ENCODE measurements at regions not wholly inside any gene's neighbourhood (a gene's known extent, or its start where the extent isn't known, plus 50 kb on each side); places are given as distances from the start of the nearest gene placed in this dataset.

DNA sequence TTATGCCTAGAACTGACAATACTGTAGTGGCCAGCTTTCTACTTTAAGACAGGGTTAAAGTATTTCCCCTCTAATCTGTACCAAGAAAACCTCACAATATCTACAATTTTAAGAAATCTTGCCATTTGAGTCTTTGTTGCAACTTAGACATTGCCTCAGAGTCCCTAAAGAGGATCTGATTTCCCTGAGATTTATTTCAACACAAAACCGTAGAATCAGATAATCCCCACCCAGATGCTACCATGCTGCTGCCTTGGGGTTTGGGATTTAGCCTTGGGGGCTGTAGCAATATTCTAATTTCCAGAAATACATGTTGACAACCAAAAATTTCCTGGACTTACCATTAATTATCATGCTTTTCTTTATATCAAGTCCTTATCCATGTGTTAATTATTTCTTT is 50.3 kb upstream of the DENND1B start (continued):
- TF ChIP-seq, protein P1, sequence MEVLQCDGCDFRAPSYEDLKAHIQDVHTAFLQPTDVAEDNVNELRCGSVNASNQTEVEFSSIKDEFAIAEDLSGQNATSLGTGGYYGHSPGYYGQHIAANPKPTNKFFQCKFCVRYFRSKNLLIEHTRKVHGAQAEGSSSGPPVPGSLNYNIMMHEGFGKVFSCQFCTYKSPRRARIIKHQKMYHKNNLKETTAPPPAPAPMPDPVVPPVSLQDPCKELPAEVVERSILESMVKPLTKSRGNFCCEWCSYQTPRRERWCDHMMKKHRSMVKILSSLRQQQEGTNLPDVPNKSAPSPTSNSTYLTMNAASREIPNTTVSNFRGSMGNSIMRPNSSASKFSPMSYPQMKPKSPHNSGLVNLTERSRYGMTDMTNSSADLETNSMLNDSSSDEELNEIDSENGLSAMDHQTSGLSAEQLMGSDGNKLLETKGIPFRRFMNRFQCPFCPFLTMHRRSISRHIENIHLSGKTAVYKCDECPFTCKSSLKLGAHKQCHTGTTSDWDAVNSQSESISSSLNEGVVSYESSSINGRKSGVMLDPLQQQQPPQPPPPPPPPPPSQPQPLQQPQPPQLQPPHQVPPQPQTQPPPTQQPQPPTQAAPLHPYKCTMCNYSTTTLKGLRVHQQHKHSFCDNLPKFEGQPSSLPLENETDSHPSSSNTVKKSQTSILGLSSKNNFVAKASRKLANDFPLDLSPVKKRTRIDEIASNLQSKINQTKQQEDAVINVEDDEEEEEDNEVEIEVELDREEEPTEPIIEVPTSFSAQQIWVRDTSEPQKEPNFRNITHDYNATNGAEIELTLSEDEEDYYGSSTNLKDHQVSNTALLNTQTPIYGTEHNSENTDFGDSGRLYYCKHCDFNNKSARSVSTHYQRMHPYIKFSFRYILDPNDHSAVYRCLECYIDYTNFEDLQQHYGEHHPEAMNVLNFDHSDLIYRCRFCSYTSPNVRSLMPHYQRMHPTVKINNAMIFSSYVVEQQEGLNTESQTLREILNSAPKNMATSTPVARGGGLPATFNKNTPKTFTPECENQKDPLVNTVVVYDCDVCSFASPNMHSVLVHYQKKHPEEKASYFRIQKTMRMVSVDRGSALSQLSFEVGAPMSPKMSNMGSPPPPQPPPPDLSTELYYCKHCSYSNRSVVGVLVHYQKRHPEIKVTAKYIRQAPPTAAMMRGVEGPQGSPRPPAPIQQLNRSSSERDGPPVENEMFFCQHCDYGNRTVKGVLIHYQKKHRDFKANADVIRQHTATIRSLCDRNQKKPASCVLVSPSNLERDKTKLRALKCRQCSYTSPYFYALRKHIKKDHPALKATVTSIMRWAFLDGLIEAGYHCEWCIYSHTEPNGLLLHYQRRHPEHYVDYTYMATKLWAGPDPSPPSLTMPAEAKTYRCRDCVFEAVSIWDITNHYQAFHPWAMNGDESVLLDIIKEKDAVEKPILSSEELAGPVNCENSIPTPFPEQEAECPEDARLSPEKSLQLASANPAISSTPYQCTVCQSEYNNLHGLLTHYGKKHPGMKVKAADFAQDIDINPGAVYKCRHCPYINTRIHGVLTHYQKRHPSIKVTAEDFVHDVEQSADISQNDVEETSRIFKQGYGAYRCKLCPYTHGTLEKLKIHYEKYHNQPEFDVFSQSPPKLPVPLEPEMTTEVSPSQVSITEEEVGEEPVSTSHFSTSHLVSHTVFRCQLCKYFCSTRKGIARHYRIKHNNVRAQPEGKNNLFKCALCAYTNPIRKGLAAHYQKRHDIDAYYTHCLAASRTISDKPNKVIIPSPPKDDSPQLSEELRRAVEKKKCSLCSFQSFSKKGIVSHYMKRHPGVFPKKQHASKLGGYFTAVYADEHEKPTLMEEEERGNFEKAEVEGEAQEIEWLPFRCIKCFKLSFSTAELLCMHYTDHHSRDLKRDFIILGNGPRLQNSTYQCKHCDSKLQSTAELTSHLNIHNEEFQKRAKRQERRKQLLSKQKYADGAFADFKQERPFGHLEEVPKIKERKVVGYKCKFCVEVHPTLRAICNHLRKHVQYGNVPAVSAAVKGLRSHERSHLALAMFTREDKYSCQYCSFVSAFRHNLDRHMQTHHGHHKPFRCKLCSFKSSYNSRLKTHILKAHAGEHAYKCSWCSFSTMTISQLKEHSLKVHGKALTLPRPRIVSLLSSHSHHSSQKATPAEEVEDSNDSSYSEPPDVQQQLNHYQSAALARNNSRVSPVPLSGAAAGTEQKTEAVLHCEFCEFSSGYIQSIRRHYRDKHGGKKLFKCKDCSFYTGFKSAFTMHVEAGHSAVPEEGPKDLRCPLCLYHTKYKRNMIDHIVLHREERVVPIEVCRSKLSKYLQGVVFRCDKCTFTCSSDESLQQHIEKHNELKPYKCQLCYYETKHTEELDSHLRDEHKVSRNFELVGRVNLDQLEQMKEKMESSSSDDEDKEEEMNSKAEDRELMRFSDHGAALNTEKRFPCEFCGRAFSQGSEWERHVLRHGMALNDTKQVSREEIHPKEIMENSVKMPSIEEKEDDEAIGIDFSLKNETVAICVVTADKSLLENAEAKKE (CRISPR knock-in tag; IDR thresholded peaks at IDR 0.05): no peak
- TF ChIP-seq, protein P2, sequence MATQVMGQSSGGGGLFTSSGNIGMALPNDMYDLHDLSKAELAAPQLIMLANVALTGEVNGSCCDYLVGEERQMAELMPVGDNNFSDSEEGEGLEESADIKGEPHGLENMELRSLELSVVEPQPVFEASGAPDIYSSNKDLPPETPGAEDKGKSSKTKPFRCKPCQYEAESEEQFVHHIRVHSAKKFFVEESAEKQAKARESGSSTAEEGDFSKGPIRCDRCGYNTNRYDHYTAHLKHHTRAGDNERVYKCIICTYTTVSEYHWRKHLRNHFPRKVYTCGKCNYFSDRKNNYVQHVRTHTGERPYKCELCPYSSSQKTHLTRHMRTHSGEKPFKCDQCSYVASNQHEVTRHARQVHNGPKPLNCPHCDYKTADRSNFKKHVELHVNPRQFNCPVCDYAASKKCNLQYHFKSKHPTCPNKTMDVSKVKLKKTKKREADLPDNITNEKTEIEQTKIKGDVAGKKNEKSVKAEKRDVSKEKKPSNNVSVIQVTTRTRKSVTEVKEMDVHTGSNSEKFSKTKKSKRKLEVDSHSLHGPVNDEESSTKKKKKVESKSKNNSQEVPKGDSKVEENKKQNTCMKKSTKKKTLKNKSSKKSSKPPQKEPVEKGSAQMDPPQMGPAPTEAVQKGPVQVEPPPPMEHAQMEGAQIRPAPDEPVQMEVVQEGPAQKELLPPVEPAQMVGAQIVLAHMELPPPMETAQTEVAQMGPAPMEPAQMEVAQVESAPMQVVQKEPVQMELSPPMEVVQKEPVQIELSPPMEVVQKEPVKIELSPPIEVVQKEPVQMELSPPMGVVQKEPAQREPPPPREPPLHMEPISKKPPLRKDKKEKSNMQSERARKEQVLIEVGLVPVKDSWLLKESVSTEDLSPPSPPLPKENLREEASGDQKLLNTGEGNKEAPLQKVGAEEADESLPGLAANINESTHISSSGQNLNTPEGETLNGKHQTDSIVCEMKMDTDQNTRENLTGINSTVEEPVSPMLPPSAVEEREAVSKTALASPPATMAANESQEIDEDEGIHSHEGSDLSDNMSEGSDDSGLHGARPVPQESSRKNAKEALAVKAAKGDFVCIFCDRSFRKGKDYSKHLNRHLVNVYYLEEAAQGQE (IDR thresholded peaks at IDR 0.05; ENCODE audit: unreplicated experiment): no peak
- TF ChIP-seq JUNB (IDR thresholded peaks at IDR 0.05; ENCODE audit: unreplicated experiment): no peak
- no peak for TF ChIP-seq EZH2 (IDR thresholded peaks at IDR 0.05; ENCODE audit: low read depth, unreplicated experiment)
- TF ChIP-seq, protein P3, sequence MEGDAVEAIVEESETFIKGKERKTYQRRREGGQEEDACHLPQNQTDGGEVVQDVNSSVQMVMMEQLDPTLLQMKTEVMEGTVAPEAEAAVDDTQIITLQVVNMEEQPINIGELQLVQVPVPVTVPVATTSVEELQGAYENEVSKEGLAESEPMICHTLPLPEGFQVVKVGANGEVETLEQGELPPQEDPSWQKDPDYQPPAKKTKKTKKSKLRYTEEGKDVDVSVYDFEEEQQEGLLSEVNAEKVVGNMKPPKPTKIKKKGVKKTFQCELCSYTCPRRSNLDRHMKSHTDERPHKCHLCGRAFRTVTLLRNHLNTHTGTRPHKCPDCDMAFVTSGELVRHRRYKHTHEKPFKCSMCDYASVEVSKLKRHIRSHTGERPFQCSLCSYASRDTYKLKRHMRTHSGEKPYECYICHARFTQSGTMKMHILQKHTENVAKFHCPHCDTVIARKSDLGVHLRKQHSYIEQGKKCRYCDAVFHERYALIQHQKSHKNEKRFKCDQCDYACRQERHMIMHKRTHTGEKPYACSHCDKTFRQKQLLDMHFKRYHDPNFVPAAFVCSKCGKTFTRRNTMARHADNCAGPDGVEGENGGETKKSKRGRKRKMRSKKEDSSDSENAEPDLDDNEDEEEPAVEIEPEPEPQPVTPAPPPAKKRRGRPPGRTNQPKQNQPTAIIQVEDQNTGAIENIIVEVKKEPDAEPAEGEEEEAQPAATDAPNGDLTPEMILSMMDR (conservative IDR thresholded peaks at IDR 0.05; ENCODE audit: low read depth in 2 of 2): no peak
- no peak for TF ChIP-seq CREB1 (CRISPR knock-in tag; IDR thresholded peaks at IDR 0.05; ENCODE audit: low read depth)
- TF ChIP-seq STAT1 (IDR thresholded peaks at IDR 0.05; ENCODE audit: unreplicated experiment): no peak

Data from GM23338 (cell line).